A673 (cell line): ENCODE measurements at regions not wholly inside any gene's neighbourhood (a gene's known extent, or its start where the extent isn't known, plus 50 kb on each side); places are given as distances from the start of the nearest gene placed in this dataset.

Experiments used
- BruUV-seq: library from RNA; stranded (reverse); fragments of 400-500 nt; replicated peaks from 2 replicates; lab custom pipeline; 2021; lab: Mats Ljungman, UMichigan
- CTCF ChIA-PET: fragments of 300-600 bp; sonication (Branson Sonifier 250); formaldehyde crosslinking; loops from one replicate; lab custom pipeline; 2022; ENCODE audit warnings: antibody characterized with exemption; lab: Charles Lee
- POLR2A ChIA-PET: fragments of 300-600 bp; sonication (Branson Sonifier 250); formaldehyde crosslinking; loops from one replicate; lab custom pipeline; 2022; ENCODE audit warnings: antibody characterized with exemption; ENCODE audit not compliant: low non-redundant PET; lab: Charles Lee
- DNase-seq: peaks from one replicate; pipeline ENCODE4 v3.0.0-alpha.2; 2015; ENCODE audit warnings: low spot score
- H3K27ac ChIP-seq: fragments of 200-600 bp; sonication (generic); 2 replicates; pipeline ENCODE4 v1.5.1; 2016; ENCODE audit warnings: mixed run types, low read depth, mild to moderate bottlenecking, mixed read lengths, antibody characterized with exemption, low read length; ENCODE audit not compliant: poor library complexity, severe bottlenecking
- H3K27me3 ChIP-seq: fragments of 200-600 bp; sonication (generic); replicated peaks from 2 replicates; pipeline ENCODE4 v1.6.1; 2017; ENCODE audit warnings: mixed run types, low read depth, mild to moderate bottlenecking, mixed read lengths, antibody characterized with exemption, low read length; ENCODE audit not compliant: insufficient read depth, poor library complexity
- H3K36me3 ChIP-seq: fragments of 200-600 bp; sonication (generic); 2 replicates; pipeline ENCODE4 v1.6.1; 2016; ENCODE audit warnings: mixed run types, mild to moderate bottlenecking, mixed read lengths, antibody characterized with exemption, low read length; ENCODE audit not compliant: insufficient read depth, poor library complexity, severe bottlenecking
- H3K4me1 ChIP-seq: fragments of 200-600 bp; sonication (generic); 2 replicates; pipeline ENCODE4 v1.6.1; 2017; ENCODE audit warnings: mixed run types, mild to moderate bottlenecking, mixed read lengths, antibody characterized with exemption, low read length; ENCODE audit not compliant: insufficient read depth, poor library complexity, severe bottlenecking
- H3K4me3 ChIP-seq: fragments of 200-600 bp; sonication (generic); 2 replicates; pipeline ENCODE4 v1.5.1; 2016; ENCODE audit warnings: low read depth, mixed run types, mild to moderate bottlenecking, mixed read lengths, low read length; ENCODE audit not compliant: poor library complexity, severe bottlenecking
- H3K9me3 ChIP-seq: fragments of 200-600 bp; sonication (generic); 2 replicates; pipeline ENCODE4 v1.6.1; 2016; ENCODE audit warnings: mixed run types, low read depth, mild to moderate bottlenecking, mixed read lengths, antibody characterized with exemption, low read length; ENCODE audit not compliant: poor library complexity, severe bottlenecking
- EZH2 ChIP-seq: fragments of 200-600 bp; sonication (generic); IDR thresholded peaks from 2 replicates; pipeline ENCODE4 v1.6.1; 2017; ENCODE audit warnings: borderline replicate concordance, low read depth, mild to moderate bottlenecking, mixed read lengths, antibody characterized with exemption, low read length; ENCODE audit not compliant: poor library complexity, severe bottlenecking
- intact Hi-C: fragments of 100-400 bp; cut with micrococcal nuclease; formaldehyde crosslinking; loops from one replicate; pipeline ENCODE4 v1.10.0; 2022; ENCODE audit not compliant: unreplicated experiment
- TF ChIP-seq, protein P1 (sequence below): fragments of 300-800, 200-600 bp; sonication (generic); conservative IDR thresholded peaks from 2 replicates; pipeline ENCODE4 v1.5.1; 2017; ENCODE audit warnings: low read depth, mild to moderate bottlenecking, antibody characterized with exemption, low read length, moderate library complexity, mixed read lengths

DNA sequence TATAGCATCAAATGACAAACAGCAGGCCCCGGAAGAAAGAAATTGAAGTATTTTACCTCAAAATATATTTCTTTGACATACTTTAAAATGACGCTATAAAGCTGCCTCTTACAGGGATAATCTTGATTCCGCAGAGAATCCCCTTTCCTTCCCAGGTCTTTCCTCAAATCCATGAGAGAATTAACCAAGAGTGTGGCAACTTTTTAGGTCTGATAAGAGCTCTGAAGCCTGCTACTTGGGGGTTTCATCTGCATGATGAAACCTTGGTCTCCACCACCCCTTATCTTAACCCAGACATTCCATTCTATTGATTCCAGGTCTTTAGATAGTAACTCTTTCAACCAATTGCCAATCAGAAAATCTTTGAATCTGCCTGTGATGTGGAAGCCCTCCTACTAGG lies 173.8 kb downstream of the CEMIP2 start:
- H3K9me3 ChIP-seq, result no peaks in the 10 kb centered on the region
- no peaks in the 10 kb centered on the region for H3K27me3 ChIP-seq
- H3K36me3 ChIP-seq, result no peaks in the 10 kb centered on the region
- ChIA-PET POLR2A (no interaction called here), CTCF (no interaction called here)
- DNase-seq, result no peak
- intact Hi-C loops, result no loop called here
- H3K27ac ChIP-seq, result no peak overlapping the region
- no peak overlapping the region for H3K4me3 ChIP-seq
- no TSS peak for BruUV-seq
- TF ChIP-seq, protein P1, sequence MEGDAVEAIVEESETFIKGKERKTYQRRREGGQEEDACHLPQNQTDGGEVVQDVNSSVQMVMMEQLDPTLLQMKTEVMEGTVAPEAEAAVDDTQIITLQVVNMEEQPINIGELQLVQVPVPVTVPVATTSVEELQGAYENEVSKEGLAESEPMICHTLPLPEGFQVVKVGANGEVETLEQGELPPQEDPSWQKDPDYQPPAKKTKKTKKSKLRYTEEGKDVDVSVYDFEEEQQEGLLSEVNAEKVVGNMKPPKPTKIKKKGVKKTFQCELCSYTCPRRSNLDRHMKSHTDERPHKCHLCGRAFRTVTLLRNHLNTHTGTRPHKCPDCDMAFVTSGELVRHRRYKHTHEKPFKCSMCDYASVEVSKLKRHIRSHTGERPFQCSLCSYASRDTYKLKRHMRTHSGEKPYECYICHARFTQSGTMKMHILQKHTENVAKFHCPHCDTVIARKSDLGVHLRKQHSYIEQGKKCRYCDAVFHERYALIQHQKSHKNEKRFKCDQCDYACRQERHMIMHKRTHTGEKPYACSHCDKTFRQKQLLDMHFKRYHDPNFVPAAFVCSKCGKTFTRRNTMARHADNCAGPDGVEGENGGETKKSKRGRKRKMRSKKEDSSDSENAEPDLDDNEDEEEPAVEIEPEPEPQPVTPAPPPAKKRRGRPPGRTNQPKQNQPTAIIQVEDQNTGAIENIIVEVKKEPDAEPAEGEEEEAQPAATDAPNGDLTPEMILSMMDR, result no peak
- TF ChIP-seq EZH2, result no peak
- H3K4me1 ChIP-seq, result no peaks in the 10 kb centered on the region

DNA sequence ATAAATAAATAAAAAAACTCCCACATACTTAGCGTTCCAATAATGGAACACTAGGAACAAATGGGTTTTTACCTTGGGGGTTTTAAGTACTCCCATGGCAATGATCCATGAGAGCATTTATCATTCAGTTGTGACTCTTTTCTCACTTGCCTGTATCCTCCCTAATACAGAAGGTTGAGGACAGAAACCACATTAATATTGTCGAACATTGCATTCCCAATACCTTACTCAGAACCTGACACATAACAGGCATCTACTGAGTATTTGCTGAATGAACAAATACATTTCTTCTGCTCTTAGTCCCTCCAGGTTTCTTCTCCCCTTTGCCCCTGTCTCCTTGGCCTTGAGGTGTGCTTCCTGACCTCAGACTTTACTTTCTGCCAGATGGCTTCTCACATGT lies 175.9 kb downstream of the CEMIP2 start:
- BruUV-seq, result no TSS peak
- no peak for DNase-seq
- TF ChIP-seq, protein P1, result no peak
- TF ChIP-seq EZH2, result no peak
- intact Hi-C loops, result no loop called here
- Histone ChIP-seq H3K27ac (no peak overlapping the region), H3K27me3 (peaks cover 3% of the 10 kb centered on the region), H3K4me3 (no peak overlapping the region), H3K4me1 (no peaks in the 10 kb centered on the region), H3K9me3 (no peaks in the 10 kb centered on the region), H3K36me3 (no peaks in the 10 kb centered on the region)
- ChIA-PET CTCF (no interaction called here), POLR2A (no interaction called here)

DNA sequence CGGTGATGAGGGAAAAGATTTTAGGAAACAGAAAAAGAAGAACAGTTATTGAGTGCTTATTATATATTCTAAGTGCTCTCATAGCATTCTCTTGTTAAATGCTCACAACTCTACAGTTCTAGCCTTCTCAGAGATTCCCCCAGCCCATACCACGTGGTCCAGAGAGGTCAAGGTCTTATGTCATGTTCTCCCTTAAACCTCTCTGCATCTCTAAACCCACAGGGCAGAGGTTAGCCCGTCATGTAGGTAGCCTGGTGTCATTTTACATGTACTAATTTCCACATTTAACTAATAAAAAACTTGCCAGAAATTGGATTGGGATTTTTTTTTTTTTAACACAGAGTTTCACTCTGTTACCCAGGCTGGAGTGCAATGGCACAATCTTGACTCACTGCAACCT lies 178.0 kb downstream of the CEMIP2 start:
- Histone ChIP-seq H3K36me3 (no peaks in the 10 kb centered on the region), H3K27me3 (peaks cover 3% of the 10 kb centered on the region), H3K4me1 (no peaks in the 10 kb centered on the region), H3K9me3 (no peaks in the 10 kb centered on the region), H3K27ac (no peak overlapping the region), H3K4me3 (no peak overlapping the region)
- POLR2A ChIA-PET, result no interaction called here
- CTCF ChIA-PET, result no interaction called here
- intact Hi-C loops, result no loop called here
- no peak for TF ChIP-seq EZH2
- DNase-seq, result no peak
- no TSS peak for BruUV-seq

DNA sequence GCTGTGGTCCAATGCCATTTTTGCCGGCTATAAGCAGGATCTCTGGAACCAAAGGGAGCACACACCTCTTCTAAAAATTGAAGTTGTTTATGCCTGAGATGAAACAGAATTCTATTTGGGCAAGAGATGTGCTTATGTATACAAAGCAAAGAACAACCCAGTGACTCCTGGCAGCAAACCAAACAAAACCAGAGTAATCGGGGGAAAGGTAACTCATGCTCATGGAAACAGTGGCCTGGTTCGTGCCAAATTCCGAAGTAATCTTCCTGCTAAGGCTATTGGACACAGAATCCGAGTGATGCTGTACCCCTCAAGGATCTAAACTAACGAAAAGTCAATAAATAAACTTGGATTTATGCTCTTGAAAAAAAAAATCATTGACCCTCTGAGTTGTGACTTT lies 178.7 kb downstream of the CEMIP2 start:
- DNase-seq, result no peak
- POLR2A ChIA-PET, result no interaction called here
- CTCF ChIA-PET, result no interaction called here
- H3K27me3 ChIP-seq, result peaks cover 3% of the 10 kb centered on the region
- H3K36me3 ChIP-seq, result no peaks in the 10 kb centered on the region
- H3K9me3 ChIP-seq, result no peaks in the 10 kb centered on the region
- no peak overlapping the region for H3K27ac ChIP-seq
- intact Hi-C loops, result loop anchor here (10.0 kb wide), 1 partner anchor 55 kb away; no protein-coding TSS in a partner anchor
- H3K4me3 ChIP-seq, result no peak overlapping the region
- no TSS peak for BruUV-seq
- no peaks in the 10 kb centered on the region for H3K4me1 ChIP-seq
- TF ChIP-seq, protein P1, result no peak
- no peak for TF ChIP-seq EZH2
